Right lobe of liver (tissue), 6 donors: ENCODE measurements at regions not wholly inside any gene's neighbourhood (a gene's known extent, or its start where the extent isn't known, plus 50 kb on each side); places are given as distances from the start of the nearest gene placed in this dataset.
A peak's percentile ranks its signal among the peaks of the same experiment; 100 is the strongest.
"Not testable (repeated sequence)": the region's sequence is repeated elsewhere in the genome, so short reads cannot be mapped to it uniquely, and the experiment has no call there.

ENCODE experiments used
- ATAC-seq, 4 donors: fragments of 200-7000 bp; cut with Tn5 transposase; one replicate each; pipeline ENCODE4 v1.9.1; 2020; ENCODE audit warnings: mild to moderate bottlenecking in 4 of 4, moderate library complexity in 4 of 4
- DNase-seq, 3 donors: peaks; one replicate each; pipeline ENCODE4 v3.0.0-alpha.2; 2020
- H3K27ac ChIP-seq, 3 donors: fragments of 200-600 bp; one replicate each; pipeline ENCODE4 v1.8.0; 2022
- H3K27me3 ChIP-seq, 2 donors: fragments of 200-600 bp; one replicate each; pipeline ENCODE4 v1.8.0; 2022
- H3K36me3 ChIP-seq, 4 donors: fragments of 200-600 bp; sonication (generic) in 1 of 4; one replicate each; pipeline versions ENCODE4 v1.5.1 to v1.8.0; 2017 to 2022; ENCODE audit warnings: control low read depth in 1 of 4
- H3K4me1 ChIP-seq, 4 donors: fragments of 200-600 bp; sonication (generic) in 1 of 4; one replicate each; pipeline versions ENCODE4 v1.5.1 to v1.8.0; 2017 to 2022; ENCODE audit warnings: control low read depth in 1 of 4
- H3K4me3 ChIP-seq, 3 donors: fragments of 200-600 bp; one replicate each; pipeline ENCODE4 v1.8.0; 2022
- H3K9me3 ChIP-seq, 4 donors: fragments of 200-600 bp; sonication (generic) in 1 of 4; one replicate each; pipeline versions ENCODE4 v1.5.1 to v1.8.0; 2017 to 2022; ENCODE audit warnings: control low read depth in 1 of 4
- POLR2A ChIP-seq: fragments of 450-650 bp; IDR thresholded peaks from one replicate; pipeline ENCODE4 v1.6.1; 2017; ENCODE audit warnings: antibody characterized with exemption, mild to moderate bottlenecking
- WGBS: methylation state at CpG from one replicate; pipeline ENCODE4 v1.1.6; 2018; ENCODE audit warnings: low coverage, low lambda C conversion rate; ENCODE audit not compliant: insufficient coverage; ENCODE audit errors: missing lambda C conversion rate; 5-methylcytosine and 5-hydroxymethylcytosine counted together
- intact Hi-C, 2 donors: fragments of 100-400 bp; cut with DNase I; formaldehyde crosslinking; loops; one replicate each; pipeline versions ENCODE4 v1.11.2 to v1.14.1; 2022
- TF ChIP-seq, protein P1 (sequence below), 4 donors: fragments of 200-600 bp in 3 of 4; fragments of 450-650 bp in 1 of 4; IDR thresholded peaks; one replicate each; pipeline versions ENCODE4 v1.5.1 to v1.8.0; 2016 to 2022; ENCODE audit warnings: antibody characterized with exemption in 4 of 4, mild to moderate bottlenecking in 2 of 4
- donor health status: DM: no; HTN: yes; CAD: no.
- donor health status: DM: no; HTN: no; CAD: no.
- donor health status: DM: no; HTN: no; CAD: no.
- donor health status: DM: no; HTN: yes; CAD: no.
- donor health status: DM: no; HTN: yes; CAD: no.

DNA sequence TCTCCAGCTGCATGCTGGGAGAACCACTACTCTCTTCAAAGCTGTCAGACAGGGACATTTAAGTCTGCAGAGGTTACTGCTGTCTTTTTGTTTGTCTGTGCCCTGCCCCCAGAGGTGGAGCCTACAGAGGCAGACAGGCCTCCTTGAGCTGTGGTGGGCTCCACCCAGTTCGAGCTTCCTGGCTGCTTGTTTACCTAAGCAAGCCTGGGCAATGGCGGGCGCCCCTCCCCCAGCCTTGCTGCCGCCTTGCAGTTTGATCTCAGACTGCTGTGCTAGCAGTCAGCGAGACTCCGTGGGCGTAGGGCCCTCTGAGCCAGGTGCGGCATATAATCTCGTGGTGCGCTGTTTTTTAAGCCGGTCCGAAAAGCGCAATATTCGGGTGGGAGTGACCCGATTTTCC is 215.0 kb downstream of the STIM2 start:
- H3K27me3 ChIP-seq, H3K4me3 ChIP-seq, H3K9me3 ChIP-seq, intact Hi-C loops, ATAC-seq, H3K36me3 ChIP-seq, DNase-seq, H3K27ac ChIP-seq, H3K4me1 ChIP-seq: not testable (repeated sequence)
- no CpG with 5 or more reads among the region's 15 CpGs for WGBS

DNA sequence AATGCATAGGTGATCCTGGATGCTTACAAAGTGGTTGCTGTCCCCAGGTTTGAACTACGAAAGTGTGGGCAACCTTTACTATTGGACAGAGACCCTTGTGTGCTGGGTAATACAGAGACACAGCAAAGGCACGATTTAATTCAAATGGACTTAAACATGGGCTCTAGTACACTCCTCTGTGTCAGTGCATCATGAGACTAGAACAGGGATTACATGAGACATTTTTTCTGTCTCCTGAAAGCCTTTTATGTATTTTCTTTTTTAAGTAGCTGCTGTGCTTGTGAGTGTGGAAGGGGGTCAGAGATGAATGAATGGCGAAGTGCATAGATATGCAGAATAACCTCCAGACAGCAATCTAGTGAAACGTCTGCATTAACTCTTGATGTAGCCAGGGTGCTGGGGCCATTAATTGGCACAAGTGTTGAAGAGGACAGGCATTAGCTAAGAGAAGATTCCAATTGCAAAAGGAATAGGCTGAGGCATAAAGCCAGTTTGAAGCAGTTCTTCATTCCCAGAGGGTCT is 218.4 kb downstream of the STIM2 start:
- Histone ChIP-seq H3K9me3 (no peaks in the 10 kb centered on the region), H3K4me1 (no peaks in the 10 kb centered on the region), H3K27ac (no peak overlapping the region), H3K36me3 (no peaks in the 10 kb centered on the region), H3K27me3 (peaks cover 0 to under 1% of the 10 kb centered on the region in 2 donors), H3K4me3 (no peak overlapping the region)
- TF ChIP-seq POLR2A = no peak
- TF ChIP-seq, protein P1, sequence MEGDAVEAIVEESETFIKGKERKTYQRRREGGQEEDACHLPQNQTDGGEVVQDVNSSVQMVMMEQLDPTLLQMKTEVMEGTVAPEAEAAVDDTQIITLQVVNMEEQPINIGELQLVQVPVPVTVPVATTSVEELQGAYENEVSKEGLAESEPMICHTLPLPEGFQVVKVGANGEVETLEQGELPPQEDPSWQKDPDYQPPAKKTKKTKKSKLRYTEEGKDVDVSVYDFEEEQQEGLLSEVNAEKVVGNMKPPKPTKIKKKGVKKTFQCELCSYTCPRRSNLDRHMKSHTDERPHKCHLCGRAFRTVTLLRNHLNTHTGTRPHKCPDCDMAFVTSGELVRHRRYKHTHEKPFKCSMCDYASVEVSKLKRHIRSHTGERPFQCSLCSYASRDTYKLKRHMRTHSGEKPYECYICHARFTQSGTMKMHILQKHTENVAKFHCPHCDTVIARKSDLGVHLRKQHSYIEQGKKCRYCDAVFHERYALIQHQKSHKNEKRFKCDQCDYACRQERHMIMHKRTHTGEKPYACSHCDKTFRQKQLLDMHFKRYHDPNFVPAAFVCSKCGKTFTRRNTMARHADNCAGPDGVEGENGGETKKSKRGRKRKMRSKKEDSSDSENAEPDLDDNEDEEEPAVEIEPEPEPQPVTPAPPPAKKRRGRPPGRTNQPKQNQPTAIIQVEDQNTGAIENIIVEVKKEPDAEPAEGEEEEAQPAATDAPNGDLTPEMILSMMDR (IDR thresholded peaks at IDR 0.05) = no peak
- intact Hi-C loops = no loop called here
- WGBS = 39% methylated on average over 4 of the region's 4 CpGs
- no peak for ATAC-seq
- no peak for DNase-seq

DNA sequence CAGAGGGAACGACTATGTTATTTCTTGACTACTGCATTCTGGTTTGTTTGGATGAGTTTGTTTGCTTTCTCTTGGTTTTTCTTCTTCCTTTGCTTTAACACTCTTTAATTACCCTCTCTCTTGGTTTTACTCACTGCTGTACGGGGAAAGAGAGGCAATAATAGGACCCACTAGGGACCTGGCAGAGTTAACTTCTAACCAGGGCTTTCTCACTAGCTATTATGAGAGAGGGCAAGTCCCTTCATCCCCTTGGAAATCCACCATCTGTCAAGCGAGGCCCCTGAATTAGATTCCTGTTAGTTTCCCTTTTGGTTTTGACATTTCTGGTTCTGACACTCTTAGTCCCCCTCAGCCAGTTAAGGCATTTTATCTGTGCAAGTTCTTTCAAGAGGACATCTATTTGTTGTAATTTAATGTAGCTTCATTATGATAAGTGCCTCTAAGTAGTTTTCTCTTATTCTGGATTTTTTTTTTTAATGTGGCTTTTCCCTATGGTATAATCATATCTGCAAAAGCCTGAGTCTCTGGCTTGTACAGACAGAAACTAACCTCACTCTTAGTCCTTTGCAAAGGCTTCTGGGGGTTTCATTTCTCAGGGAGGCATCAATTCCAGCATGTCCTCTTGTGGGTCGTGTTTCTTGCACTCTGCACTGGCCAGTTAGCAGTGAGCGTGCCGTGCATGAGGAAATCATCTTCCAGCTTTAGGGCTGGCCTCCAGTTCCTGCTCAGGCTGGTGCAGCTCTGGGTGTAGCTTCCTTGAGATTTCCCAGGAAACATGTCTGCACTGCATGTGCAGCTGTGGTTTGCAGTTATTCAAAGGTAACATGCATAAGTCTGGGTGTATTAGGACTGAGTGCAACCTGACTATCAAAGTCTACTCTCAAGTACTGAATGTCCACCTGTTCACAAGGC is 221.3 kb downstream of the STIM2 start:
- Histone ChIP-seq H3K4me3 (no peak overlapping the region), H3K27me3 (peaks cover 0 to 20% of the 10 kb centered on the region in 2 donors), H3K9me3 (no peaks in the 10 kb centered on the region), H3K36me3 (no peaks in the 10 kb centered on the region), H3K4me1 (peaks cover 0 to 8% (median 3%) of the 10 kb centered on the region in 4 donors), H3K27ac (no peak overlapping the region)
- TF ChIP-seq, protein P1 (IDR thresholded peaks at IDR 0.05) = no peak
- TF ChIP-seq POLR2A = no peak
- intact Hi-C loops = no loop called here
- ATAC-seq = no peak
- DNase-seq = no peak
- 41% methylated on average over 6 of the region's 6 CpGs for WGBS

DNA sequence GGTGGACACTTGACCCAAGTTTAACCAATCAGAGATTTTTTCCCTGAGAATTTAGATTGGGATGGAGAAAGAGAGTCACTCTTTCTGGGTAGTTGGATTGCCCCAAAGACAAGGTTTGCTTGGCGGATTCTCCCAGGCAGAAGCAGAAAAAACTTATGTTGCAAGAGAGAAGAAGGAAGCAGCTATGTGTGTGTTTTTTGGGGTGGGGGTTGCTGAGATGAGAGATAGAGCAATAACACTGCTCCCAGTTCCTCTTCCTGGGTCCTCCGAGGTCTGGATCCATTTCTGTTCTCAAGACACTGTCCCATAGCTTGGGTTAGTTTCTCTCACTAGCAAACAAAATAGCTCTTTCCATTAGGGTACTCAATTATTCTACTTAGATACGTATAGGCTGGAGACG is 222.1 kb downstream of the STIM2 start:
- H3K27me3 ChIP-seq = peaks cover 0 to 20% of the 10 kb centered on the region in 2 donors
- no peaks in the 10 kb centered on the region for H3K9me3 ChIP-seq
- ATAC-seq (no peak), DNase-seq (no peak)
- peaks cover 0 to 8% (median 3%) of the 10 kb centered on the region in 4 donors for H3K4me1 ChIP-seq
- no peak overlapping the region for H3K4me3 ChIP-seq
- intact Hi-C loops = no loop called here
- H3K36me3 ChIP-seq = no peaks in the 10 kb centered on the region
- TF ChIP-seq, protein P1 (IDR thresholded peaks at IDR 0.05) = no peak
- TF ChIP-seq POLR2A = no peak
- 40% methylated on average over 4 of the region's 4 CpGs for WGBS
- no peak overlapping the region for H3K27ac ChIP-seq

DNA sequence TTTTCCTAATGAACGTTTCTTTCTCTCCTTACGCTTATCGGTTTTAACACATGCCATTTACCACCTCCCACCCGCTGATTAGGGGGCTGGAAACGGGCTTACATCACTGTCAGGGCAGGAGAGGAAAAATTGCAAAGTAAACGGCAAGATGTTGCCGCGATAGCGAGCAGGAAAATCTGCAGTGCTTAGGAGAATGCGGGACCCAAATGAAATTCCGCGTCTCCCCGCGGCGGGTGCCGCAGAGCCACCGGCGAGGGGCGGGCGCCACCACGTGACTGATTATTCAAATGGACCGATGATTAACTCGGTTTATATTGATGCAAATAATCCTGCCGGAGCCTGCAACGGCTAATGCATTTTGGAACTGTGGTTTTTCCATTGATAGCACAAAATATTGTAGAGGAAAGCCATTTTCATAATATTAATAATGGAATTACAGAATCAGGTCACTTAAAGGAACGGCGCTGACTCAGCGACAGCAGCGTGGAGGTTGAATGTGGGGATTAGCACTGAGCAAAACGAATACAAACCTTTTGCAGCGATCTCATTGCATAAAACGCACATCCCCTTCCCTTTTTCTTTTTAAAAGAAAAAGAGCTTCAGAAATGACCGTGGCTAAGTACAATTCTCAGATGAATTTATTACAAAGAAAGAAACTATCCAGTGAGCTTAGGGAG is 224.2 kb downstream of the STIM2 start:
- ATAC-seq = peak in 2 of 4 donors; percentile 42 to 54
- intact Hi-C loops = no loop called here
- Histone ChIP-seq H3K36me3 (no peaks in the 10 kb centered on the region), H3K4me1 (peaks cover 0 to 8% (median 3%) of the 10 kb centered on the region in 4 donors), H3K4me3 (peak overlapping the region in 1 of 3 donors; percentile 12), H3K27me3 (peaks cover 0 to 20% of the 10 kb centered on the region in 2 donors), H3K27ac (no peak overlapping the region), H3K9me3 (no peaks in the 10 kb centered on the region)
- peak in 1 of 3 donors; percentile 33 for DNase-seq
- TF ChIP-seq, protein P1 (IDR thresholded peaks at IDR 0.05) = peak in 1 of 4 donors; percentile 6
- no peak for TF ChIP-seq POLR2A
- 4% methylated on average over 33 of the region's 33 CpGs for WGBS
